ENCODE measurements at regions not wholly inside any gene's neighbourhood (a gene's known extent, or its start where the extent isn't known, plus 50 kb on each side); places are given as distances from the start of the nearest gene placed in this dataset.

DNA sequence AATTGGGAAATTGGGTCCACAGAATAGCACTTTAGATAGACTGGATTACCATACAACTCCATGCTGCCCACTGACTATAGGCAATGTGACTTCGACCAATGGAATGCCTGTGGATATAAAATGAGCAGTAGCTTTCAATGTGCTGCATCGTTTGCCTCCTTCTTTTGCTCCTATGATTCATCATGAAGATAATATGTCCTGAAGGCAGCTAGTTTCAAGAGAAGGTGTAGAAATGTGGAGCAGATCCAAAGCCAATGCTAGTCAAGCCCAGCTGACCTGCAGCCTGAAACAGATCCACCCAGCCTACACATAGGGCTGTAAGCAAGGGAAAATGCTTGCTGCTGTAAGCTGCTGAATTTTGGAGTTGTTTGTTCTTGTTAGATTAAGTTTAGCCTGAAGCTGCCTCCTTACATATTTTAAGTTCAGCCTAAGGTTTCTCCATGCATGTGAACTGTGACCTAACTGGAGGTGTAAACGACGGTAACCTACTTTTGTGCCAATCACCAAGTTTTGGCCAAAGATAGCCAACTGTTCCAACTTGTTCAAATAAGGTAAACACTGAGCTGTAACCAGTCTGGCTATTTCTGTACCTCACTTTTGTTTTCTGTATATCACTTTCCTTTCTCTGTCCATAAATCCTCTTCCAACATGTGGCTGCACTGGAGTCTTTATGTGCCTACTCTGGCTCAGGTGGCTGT, 169.1 kb upstream of the AVPR1A start:
- no peak for DNase-seq (ENCODE audit: low spot score)

DNA sequence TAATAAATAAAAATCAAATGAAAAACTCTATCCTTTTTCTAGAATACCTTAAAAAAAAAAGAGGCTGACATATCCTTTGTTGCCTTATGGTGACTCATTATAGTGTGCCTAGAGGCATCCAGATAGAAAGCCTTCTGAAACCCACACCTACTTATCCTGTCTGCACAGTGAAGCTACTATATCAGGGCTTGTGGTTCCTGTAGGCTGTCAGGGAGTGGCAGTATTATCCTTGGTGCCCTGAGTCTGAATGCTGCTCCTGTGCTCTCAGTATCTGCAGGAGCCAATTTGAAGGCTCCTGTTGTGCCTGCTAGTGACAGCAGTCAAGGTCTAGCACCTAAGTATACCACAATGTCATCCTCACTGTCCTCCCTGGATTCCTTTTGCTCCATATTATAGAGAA, 168.4 kb upstream of the AVPR1A start:
- no peak for DNase-seq (ENCODE audit: low spot score)

DNA sequence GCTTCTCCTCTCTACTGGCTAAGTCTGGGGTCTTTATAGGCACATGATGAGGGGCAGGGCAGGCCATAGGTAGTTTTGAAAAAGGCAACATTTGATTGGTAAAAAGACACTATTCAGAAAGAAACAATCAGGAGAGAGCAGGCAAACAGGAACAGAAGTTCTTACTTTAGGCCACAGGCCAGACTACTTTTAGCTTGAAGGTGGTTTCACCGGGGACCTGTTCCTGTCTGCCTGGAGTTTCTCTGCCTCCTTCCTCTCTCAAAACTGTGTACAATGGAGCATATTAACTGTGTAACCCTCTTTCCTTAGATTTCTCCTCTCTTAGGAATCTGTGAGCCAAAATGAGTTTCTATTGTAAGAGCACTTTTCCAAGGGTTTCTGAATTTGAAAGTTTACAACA, 167.9 kb upstream of the AVPR1A start:
- DNase-seq (ENCODE audit: low spot score): no peak

DNA sequence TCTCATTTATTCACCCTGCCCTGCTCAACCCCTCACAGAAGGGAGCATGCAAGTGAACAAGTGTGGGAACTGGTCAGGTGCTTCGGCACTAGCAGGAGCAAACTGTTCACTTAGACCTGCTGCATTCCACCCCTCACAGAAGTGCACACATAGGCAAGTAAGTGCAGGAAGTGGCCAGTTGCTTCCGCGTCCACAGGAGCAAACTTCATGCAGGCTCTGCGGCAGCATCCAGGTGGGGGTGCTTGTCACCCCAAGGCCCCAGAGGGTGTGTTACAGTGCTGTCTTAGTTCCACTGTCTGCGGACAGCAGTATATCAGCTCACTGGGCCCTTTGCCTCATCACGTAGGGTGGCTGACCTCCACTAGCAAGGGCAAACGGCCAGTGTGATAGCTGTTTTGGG, 167.3 kb upstream of the AVPR1A start:
- no peak for DNase-seq (ENCODE audit: low spot score)

DNA sequence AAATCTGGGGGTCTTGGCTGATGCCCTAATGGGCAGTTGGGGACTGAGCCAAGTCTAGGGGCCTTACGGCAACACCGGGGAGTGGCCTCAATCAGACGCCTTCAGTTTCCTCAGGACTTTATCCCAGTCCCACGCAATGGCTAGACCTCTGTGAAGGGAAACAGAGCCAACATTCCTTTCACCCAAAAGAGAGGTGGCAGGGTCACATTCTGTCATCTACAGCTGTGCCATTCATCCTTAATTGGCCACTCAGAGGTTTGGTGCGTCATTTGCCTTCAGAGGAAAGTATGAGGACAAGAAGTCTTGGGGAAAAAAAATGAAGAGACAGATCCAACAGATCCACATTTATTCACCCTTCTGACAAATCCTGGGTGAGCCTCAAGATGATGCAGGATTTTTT, 166.9 kb upstream of the AVPR1A start:
- DNase-seq (ENCODE audit: low spot score): no peak

DNA sequence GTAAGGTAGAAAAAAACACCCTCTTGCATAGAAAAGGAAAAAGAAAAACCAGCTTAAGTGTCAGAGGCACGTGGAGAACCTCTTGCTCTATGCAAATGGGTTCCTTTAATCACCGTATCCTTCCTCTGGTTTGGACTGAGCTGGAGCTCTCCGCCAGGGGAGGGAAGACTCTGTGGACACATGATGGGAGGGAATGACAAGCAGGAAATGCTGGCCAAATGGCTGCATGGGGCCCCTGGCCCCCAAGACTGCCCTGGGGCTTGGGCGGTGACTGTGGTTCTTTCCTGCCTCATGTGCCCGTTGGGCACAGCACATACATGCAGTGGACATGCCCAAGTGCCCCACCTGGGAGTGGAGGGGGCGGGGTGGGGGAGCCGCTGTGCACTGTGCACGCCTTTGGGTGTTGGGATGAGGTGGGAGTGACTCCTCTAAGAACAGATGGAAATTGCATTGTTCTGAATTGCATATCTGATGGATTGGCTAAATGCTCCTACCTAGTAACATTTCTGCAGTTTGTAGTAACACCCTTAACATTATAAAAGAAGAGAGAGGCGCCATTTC, 166.4 kb upstream of the AVPR1A start:
- no peak for DNase-seq (ENCODE audit: low spot score)

DNA sequence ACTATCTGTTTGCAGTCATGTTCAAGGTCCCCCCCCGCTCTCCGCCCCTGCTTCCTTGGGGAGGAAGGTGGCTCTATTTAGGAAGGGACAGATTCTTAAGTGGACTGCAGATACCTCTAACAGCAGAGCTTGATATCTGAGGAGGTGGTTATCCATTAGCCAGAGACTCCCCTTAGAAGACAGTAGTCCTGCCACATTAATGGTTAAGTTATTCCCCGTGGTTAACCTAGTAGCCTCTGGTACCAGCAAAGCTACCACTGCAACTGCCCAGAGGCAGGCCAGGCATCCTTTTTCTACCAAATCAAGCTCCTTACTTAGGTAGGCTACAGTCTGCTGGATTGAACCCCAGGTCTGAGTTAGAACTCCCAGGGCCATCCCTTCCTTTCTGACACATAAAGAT, 162.1 kb upstream of the AVPR1A start:
- no peak for DNase-seq (ENCODE audit: low spot score)

DNA sequence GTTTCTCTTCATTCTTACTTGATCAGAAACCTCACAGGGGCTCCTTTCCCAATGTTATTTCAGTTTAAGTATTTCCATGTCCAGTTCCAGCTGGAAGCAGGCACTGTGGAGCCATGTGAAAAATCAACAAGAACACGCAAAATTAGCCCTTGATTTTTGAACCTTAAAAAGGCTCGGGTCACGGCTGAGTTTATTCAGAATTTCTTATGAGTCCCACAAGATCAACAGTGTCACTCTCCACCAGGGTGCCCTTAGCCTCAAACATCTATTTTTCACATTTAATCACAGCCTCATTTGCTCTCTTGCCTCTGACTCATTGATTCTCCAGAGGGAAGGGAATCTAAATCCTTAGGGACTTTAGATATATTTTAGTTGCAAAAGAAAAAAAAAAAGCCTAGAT, 157.7 kb upstream of the AVPR1A start:
- no peak for DNase-seq (ENCODE audit: low spot score)

DNA sequence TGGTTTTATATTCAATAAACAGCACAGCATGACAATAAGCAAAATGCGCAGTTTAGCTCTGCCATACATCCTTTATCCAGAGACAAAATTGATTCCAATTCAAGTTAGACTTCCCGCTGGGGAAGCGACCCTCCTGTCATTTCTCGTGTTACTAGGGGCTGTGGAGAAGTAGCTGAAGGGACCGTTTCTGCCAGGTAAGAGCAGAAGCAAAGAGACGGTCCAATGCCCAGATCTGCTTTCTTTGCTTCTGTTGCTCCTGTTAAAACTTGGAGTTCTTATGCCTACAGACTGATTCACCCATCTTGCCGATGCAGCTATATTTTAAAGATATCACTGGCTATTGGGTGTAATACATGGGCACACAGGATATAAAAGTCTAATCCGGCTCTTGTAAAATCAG, 156.8 kb upstream of the AVPR1A start:
- DNase-seq (ENCODE audit: low spot score): no peak

DNA sequence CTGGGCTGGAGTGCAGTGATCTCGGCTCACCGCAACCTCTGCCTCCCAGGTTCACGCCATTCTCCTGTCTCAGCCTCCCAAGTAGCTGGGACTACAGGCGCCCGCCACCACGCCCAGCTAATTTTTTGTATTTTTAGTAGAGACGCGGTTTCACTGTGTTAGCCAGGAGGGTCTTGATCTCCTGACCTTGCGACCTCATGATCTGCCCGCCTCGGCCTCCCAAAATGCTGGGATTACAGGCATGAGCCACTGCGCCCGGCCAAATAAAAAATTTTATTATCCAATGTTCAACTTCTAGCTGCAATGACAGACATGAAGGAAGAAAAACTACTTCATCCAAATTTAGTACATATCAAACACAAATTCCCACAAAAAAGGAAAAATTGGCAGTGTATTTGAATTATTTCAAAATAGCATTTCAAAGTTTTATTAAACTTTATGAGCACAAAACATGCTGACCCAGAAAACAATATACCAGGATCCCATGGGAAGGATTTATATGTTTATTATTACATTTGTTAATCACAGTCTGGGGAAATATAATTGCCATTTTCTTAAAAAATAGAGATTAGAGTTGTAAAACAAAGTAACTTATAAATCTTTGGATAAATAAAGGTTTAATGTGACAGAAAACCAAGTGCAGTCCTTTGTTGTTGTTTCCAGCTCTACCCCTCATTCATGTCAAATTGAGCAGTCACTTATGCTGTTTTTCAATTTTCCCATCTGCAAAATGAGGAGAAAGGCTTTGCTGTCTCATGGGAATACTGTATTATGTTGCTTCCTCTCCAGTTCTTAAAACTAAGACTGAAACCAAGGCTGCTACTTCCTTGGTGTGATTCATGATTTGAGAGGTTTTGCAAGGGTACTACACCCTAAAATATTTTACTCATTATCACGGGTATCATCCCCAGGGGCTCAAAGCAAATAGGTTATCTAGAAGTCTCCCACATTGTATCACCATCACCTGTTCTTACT, 155.2 kb upstream of the AVPR1A start:
- no peak for DNase-seq (ENCODE audit: low spot score)

DNA sequence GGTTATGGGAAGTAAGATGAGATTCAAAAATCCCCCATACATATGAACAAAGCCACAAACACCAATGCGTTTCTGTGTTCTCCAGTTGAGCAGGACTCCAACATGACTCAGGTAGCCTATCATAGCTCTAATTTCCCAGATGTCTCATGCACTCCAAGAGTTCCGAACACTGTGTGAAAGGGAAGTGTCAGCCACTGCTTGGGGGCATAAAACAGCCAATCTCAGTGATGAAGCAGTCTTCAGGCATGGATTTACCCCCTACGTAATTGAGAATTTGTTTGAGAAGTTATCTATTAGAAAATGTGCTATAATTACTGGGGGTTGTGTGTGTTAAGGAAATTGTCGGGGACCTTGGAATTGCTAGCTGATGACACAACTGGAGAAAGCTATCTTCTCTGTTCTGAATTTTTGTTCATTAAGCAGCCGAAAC, 153.9 kb upstream of the AVPR1A start:
- no peak for DNase-seq (ENCODE audit: low spot score)

DNA sequence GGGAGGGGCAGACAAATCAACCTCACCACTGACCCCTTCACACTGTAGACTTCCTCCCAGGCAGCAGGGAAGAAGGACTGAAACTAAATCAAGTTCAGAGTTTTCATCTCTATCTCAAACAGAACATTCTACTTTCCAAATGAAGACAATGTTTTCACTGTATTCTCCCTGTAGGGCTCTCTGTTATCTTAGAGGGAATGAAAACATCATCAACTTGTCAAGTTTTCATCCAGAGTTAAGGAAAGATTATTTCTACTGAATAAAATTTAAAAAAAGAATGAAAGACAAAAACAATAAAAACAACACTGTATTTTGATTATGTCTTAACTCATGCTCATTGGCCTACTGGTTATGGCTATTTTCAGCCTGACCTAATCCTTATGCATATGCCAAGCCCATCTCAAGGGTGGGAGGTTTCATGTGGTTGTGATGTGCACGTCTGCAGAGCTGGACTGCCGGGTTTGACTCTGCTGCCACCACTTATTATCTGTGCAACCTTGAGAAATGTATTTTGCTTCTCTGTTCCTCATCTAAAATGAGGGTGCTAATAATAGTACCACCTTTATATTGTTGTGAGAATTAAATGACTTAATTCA, 152.0 kb upstream of the AVPR1A start:
- DNase-seq (ENCODE audit: low spot score): no peak

DNA sequence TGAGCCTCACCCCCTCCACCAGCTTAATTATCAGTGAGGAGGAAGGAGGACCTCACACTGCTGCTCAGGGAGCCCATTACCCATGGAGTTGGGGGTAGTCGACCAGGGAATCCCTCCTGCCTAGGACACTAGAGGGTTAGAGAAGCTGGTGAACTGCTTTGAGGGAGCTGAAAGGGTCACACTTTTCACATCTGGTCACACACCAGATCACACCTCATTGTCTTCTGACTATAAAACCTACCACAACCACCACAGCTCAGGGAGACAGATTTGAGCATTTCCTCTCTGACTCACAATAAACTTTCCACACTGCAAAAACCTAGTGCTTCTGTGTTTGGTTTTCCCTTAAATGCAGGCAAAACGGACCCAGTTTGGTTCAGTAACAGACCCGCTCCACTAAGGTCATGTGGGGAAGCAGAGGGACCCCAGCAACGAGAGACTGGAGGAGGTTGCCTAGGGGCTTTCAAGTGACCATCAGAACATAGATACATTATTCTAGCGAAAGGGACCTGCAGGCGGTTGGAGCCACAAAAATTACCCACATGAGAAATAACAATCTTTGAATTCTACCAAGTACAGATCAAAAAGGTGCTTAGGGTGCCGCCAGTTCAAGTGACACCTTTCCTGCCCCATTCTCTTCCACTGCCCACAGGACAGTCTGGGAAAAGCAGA, 151.4 kb upstream of the AVPR1A start:
- no peak for DNase-seq (ENCODE audit: low spot score)

DNA sequence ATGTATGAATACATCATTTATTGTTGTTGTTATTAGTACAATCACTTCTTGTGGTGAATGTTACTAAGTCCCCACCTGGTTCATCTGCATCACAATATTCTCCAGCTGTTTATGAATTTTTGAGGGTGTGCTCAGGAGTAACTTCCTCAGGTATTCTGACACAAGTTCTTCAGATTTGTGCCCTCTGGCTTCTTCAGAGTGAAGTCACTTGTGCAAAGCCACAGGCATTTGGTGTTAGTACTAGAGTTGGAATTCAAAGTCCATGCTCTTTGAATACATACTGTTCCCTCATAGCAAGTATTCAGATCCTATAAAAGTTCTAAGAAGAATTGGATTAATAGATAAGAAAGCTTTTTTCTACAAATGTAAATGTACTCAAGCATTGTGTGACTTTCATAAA, 150.3 kb upstream of the AVPR1A start:
- DNase-seq (ENCODE audit: low spot score): no peak

DNA sequence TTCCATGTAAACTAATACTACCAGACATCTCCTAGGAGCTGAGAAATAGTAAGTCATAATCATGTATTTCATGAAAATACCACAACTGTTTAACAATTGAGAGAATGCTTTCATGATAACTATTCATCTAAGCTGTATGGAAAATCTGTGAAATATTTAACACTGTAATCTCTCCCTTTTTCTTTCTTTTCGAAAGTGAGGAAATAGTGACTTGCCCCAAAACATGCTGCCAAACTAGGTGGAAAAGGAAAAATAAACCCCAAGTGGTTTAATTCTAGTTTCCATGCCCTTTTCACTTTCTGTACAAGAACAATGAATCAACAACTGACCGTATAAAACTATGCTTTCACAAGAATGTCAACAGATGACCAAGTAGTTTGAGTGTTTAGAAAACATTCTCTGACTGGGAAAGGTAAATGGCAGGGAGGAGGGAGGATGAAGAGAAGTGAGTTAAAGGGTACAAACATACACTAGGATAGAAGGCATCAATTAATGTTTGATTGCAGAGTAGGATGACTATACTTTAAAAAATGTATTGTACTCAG, 147.5 kb upstream of the AVPR1A start:
- DNase-seq (ENCODE audit: low spot score): no peak

DNA sequence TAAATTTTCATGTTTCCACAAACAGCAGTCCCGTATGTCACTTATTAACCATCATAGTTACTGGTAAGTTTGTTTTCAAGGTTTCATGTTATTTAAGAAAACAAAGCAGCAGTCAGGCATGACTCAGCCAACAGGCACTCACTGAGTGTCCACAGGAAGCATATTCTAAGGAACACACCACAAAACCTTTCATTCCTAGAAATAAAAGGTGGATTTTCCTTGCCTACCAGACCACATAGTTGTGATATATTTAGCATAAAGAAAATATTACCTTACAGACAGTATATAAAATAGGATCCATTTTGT, 143.3 kb upstream of the AVPR1A start:
- no peak for DNase-seq (ENCODE audit: low spot score)

DNA sequence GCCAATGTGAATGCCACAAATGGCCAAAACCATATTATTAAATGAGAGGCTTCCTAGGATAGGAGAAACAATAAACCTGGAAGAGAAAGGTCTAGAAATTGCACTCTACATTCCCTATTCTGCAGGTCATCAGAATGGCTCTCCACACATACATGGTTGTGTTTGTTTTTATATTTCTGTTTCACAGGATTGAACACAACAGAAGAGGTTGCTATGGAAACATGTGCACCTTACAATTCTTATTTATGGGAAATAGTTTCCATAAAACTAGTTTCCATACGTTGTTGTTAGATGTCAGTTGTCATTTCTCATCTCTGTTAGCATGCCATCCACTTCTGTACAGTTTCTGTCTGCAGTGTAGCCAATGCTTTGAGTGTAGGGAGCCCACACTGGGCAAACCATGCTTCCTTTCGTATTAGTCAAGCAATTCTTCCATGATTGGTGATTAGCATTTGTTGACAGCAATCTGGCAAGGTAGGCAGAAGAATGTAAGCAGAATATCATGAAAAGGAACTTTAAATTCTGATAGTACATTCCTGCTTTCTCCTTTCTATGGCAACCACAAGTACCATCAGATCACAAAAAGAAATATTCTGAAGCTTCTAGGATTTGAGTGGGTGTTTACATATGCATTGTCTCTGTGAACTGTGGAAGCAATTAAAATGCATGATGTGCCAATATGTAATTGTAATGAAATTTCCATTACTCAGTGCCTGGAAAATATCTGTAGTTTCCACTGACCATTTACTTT, 141.6 kb upstream of the AVPR1A start:
- DNase-seq (ENCODE audit: low spot score): no peak

DNA sequence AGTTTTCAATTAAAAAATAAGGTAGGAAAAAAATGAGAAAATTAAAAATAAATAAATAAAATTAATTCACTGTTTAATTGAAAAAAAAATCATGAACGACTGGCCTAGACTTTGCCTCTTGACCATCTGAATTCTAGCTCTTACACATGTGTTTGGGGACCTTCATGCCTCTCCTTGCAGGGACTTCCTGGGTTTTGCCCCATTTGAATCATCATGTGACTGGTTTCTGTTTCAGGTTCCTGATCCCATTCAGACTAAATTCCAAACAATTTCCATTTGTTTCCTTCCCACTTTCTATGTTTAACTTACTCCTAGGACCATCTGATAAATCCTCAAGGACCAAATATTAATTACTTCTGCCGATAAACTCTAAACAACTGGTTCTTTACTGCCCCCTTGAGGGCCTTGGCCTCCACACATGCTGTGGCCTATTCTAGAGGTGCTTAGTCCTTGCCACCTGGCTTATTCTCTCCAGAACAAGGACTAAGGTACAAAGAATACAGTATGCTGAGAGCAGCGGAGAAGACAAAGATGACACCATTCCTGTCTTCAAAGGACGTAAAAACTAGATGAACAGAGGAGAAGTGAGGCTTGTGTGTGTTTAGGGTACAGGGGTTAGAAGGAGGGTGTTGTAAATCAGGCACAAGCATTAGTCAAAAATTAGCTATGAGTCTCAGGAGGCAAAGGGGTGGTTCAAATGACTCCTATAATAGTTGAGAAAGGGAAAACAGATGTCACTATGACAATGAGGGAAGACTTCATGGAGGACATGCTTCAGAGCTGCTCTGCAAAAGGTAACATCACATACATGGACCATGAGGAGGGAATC, 125.8 kb upstream of the AVPR1A start:
- DNase-seq (ENCODE audit: low spot score): no peak

DNA sequence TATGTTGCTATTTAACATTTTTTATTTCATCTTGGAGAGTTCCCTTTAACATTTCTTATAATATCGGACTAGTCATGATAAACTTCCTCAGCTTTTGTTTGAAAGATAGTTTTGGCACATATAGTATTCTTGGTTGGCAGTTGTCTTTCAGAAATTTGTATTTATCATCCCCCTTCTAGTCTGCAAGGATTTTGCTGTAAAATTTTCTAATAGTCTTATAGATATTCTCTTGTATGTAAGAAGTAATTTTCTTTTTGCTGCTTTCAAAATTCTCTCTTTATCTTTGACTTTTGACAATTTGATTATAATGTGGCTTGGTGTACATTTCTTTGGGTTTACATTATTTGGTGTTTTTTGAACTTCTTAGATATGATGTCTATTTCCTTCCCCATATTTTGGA, 116.0 kb upstream of the AVPR1A start:
- DNase-seq (ENCODE audit: low spot score): no peak

DNA sequence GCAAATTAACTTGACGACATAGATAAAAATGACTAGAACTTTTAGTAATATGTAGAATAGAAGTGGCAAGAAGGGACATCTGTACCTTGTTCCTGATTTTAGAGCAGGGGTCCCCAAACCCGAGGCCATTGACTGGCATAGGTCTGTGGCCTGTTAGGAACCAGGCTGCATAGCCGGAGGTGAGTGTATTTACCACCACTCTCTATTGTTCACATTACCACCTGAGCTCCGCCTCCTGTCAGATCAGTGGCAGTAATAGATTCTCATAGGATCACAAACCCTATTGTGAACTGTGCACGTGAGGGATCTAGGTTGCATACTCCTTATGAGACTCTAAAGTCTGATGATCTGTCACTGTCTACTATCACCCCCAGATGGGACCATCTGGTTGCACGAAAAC, 113.6 kb upstream of the AVPR1A start:
- no peak for DNase-seq (ENCODE audit: low spot score)

All from ureter (tissue), 1 donor.